OCI-LY3 (cell line): ENCODE measurements at regions not wholly inside any gene's neighbourhood (a gene's known extent, or its start where the extent isn't known, plus 50 kb on each side); places are given as distances from the start of the nearest gene placed in this dataset.

Experiments
- H2AFZ ChIP-seq: fragments of 200-600, 300-600 bp; shearing (Covaris generic); 2 replicates; pipeline ENCODE4 v1.6.0; 2014; ENCODE audit warnings: antibody characterized with exemption, low read depth, low read length
- H3K27ac ChIP-seq: fragments of 200-600, 300-600 bp; sonication (generic); 2 replicates; pipeline ENCODE4 v1.5.1; 2014; ENCODE audit warnings: mild to moderate bottlenecking, low read length, moderate library complexity, mixed read lengths
- H3K27me3 ChIP-seq: fragments of 200-600, 300-600 bp; sonication (generic); 2 replicates; pipeline ENCODE4 v1.6.1; 2014; ENCODE audit warnings: low read depth, low read length, mixed read lengths
- H3K36me3 ChIP-seq: fragments of 200-600, 300-600 bp; sonication (generic); replicated peaks from 2 replicates; pipeline ENCODE3; 2014; ENCODE audit warnings: low read depth, low read length, mixed read lengths
- H3K4me1 ChIP-seq: fragments of 300-600, 200-600 bp; sonication (generic); 2 replicates; pipeline ENCODE4 v1.6.1; 2014; ENCODE audit warnings: low read length, mixed read lengths
- H3K4me2 ChIP-seq: fragments of 200-600, 300-600 bp; sonication (generic); 2 replicates; pipeline ENCODE4 v1.6.1; 2014; ENCODE audit warnings: low read length, mixed read lengths
- H3K4me3 ChIP-seq: fragments of 300-600, 200-600 bp; sonication (generic); 2 replicates; pipeline ENCODE4 v1.5.1; 2014; ENCODE audit warnings: antibody characterized with exemption, mild to moderate bottlenecking, low read length, moderate library complexity
- H3K79me2 ChIP-seq: fragments of 300-600, 200-600 bp; shearing (Covaris generic); 2 replicates; pipeline ENCODE4 v1.6.1; 2014; ENCODE audit warnings: mild to moderate bottlenecking, low read length, mixed read lengths
- H3K9ac ChIP-seq: fragments of 300-600, 200-600 bp; shearing (Covaris generic); 2 replicates; pipeline ENCODE4 v1.6.0; 2014; ENCODE audit warnings: mild to moderate bottlenecking, low read length, moderate library complexity
- H3K9me3 ChIP-seq: fragments of 200-600, 300-600 bp; shearing (Covaris generic); 2 replicates; pipeline ENCODE4 v1.6.1; 2014; ENCODE audit warnings: low read length, mixed read lengths; ENCODE audit not compliant: insufficient read depth
- H4K20me1 ChIP-seq: fragments of 200-600, 300-600 bp; sonication (generic); 2 replicates; pipeline ENCODE4 v1.6.1; 2016; ENCODE audit warnings: low read length, mixed read lengths; ENCODE audit not compliant: insufficient read depth
- EZH2phosphoT487 ChIP-seq: fragments of 200-600 bp; shearing (Covaris generic); IDR thresholded peaks from 2 replicates; pipeline ENCODE4 v1.6.1; 2018; ENCODE audit warnings: antibody characterized with exemption, mixed run types, low read depth
- TF ChIP-seq, protein P1 (sequence below): fragments of 200-600, 300-600 bp; sonication (generic); IDR thresholded peaks from 2 replicates; pipeline ENCODE4 v1.5.1; 2014; ENCODE audit warnings: antibody characterized with exemption, low read length, low read depth

DNA sequence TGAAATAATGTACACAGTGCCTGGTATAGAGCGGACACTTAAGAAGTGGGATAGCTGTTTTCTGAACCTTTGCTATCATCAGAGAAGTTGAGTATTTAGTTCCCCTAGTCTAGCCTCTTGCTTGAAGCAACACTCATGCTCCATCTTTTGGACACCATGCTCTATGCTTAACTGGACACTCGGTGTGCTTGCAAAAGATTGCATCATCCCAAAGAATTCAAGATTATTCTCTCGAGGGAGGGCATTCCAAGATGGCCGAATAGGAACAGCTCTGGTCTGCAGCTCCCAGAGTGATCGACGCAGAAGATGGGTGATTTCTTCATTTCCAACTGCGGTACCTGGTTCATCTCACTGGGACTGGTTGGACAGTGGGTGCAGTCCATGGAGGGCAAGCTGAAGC lies 143.9 kb upstream of the FSHR start:
- TF ChIP-seq, protein P1, sequence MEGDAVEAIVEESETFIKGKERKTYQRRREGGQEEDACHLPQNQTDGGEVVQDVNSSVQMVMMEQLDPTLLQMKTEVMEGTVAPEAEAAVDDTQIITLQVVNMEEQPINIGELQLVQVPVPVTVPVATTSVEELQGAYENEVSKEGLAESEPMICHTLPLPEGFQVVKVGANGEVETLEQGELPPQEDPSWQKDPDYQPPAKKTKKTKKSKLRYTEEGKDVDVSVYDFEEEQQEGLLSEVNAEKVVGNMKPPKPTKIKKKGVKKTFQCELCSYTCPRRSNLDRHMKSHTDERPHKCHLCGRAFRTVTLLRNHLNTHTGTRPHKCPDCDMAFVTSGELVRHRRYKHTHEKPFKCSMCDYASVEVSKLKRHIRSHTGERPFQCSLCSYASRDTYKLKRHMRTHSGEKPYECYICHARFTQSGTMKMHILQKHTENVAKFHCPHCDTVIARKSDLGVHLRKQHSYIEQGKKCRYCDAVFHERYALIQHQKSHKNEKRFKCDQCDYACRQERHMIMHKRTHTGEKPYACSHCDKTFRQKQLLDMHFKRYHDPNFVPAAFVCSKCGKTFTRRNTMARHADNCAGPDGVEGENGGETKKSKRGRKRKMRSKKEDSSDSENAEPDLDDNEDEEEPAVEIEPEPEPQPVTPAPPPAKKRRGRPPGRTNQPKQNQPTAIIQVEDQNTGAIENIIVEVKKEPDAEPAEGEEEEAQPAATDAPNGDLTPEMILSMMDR = no peak
- TF ChIP-seq EZH2phosphoT487 = no peak
- Histone ChIP-seq H3K4me3 (no peak overlapping the region), H3K9ac (no peak overlapping the region), H3K79me2 (no peaks in the 10 kb centered on the region), H3K36me3 (no peaks in the 10 kb centered on the region), H3K27ac (no peak overlapping the region), H2AFZ (no peak overlapping the region), H3K27me3 (no peaks in the 10 kb centered on the region), H4K20me1 (no peaks in the 10 kb centered on the region), H3K4me1 (no peaks in the 10 kb centered on the region), H3K9me3 (no peaks in the 10 kb centered on the region), H3K4me2 (no peak overlapping the region)

DNA sequence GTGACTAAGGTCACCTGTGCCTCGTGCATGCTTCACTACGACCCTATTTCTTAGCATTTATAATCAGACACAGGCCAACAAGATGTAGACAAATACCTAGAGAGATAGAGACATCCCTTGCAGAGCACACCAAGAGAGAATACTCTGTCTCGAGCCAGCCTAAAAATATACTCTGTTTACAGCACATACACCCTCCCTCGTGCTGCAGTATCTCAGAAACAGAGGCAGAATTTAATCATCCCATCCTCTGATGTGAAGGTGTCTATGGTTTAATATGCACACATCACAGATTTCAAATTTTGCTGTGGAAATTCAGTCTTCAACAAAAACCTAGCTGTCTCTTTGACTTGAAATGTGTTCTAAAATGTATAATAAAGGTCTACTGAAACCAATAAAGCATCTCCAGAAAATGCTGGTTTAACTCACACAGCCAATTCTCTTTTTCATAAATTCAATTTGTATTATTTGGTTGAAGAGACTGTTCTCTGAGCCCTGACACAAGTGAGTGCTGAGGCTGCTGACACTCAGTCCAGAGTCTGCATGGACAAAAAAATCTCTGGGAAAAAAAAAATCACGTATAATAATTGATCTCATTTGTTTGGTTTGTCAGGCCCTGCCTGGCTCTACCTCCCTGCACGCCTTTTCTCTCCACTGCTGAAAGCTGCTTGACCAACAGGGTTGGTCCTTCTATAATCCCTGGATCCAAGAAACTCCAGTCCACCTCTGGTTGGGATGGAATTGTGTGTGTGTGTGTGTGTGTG lies 142.0 kb upstream of the FSHR start:
- Histone ChIP-seq H3K9me3 (no peaks in the 10 kb centered on the region), H3K4me1 (no peaks in the 10 kb centered on the region), H3K27me3 (no peaks in the 10 kb centered on the region), H3K36me3 (no peaks in the 10 kb centered on the region), H3K27ac (no peak overlapping the region), H4K20me1 (no peaks in the 10 kb centered on the region), H3K9ac (no peak overlapping the region), H2AFZ (no peak overlapping the region), H3K4me3 (no peak overlapping the region), H3K79me2 (no peaks in the 10 kb centered on the region), H3K4me2 (no peak overlapping the region)
- TF ChIP-seq EZH2phosphoT487 = no peak
- TF ChIP-seq, protein P1 = no peak

DNA sequence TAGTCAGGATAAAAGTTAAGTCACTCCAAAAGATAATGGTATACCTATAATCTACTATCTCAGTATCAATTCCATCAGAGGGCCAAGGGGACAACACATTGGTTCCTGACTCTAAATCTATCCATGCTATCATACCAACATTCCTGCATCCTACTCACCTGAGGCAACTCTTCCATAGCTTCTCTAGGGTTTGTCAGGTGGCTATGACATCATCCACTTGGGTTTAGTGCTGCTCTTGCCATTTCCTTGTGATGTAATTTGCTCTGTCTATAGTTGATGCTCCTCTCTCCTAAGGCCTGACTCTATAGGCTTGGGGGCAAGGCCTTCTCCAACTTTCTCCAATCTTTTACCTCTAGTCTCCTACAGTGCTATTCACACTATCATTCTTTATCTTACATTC lies 139.9 kb upstream of the FSHR start:
- Histone ChIP-seq H3K4me2 (no peak overlapping the region), H3K79me2 (no peaks in the 10 kb centered on the region), H2AFZ (no peak overlapping the region), H3K9ac (no peak overlapping the region), H3K27me3 (no peaks in the 10 kb centered on the region), H3K9me3 (no peaks in the 10 kb centered on the region), H3K4me1 (no peaks in the 10 kb centered on the region), H3K4me3 (no peak overlapping the region), H3K36me3 (no peaks in the 10 kb centered on the region), H3K27ac (no peak overlapping the region), H4K20me1 (no peaks in the 10 kb centered on the region)
- TF ChIP-seq, protein P1 = no peak
- TF ChIP-seq EZH2phosphoT487 = no peak

GRCh38 chr2:49291619-49292018 lies 137.3 kb upstream of the FSHR start:
- Histone ChIP-seq H3K36me3 (no peaks in the 10 kb centered on the region), H3K4me3 (no peak overlapping the region), H4K20me1 (no peaks in the 10 kb centered on the region), H3K9me3 (no peaks in the 10 kb centered on the region), H3K9ac (no peak overlapping the region), H3K4me1 (no peaks in the 10 kb centered on the region), H3K79me2 (no peaks in the 10 kb centered on the region), H2AFZ (no peak overlapping the region), H3K4me2 (no peak overlapping the region), H3K27me3 (no peaks in the 10 kb centered on the region), H3K27ac (no peak overlapping the region)
- TF ChIP-seq EZH2phosphoT487 = no peak
- TF ChIP-seq, protein P1 = no peak
